ENCODE measurements at regions not wholly inside any gene's neighbourhood (a gene's known extent, or its start where the extent isn't known, plus 50 kb on each side); places are given as distances from the start of the nearest gene placed in this dataset.

DNA sequence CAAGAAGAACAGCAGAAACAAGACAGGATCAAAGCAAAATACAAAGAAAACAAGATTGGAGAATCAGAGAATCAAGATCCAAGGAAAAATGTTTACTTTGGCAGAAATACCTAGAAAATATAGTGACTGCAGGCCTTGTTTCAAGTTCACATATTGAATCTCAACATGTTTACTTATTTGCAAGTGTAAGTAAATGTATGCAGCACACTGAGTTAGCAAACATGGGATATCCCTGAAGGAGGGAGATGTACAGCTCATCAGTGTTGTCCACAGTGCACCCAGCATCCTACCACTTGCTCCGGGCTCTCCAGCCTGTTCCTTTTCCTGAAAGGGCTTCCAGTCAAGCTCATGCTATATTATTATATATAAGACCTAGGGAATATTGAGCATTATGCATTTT is 319.5 kb downstream of the PRL start:
- WGBS, 4 donors, result 82 to 91% (median 90%) methylated on average over 1 of the region's 1 CpG
- no peaks in the 10 kb centered on the region for H3K27me3 ChIP-seq
- no peak for DNase-seq
- ATAC-seq, result no peak
- peaks cover 0 to 4% (median 0%) of the 10 kb centered on the region in 9 donors for H3K36me3 ChIP-seq
- no peaks in the 10 kb centered on the region for H3K4me1 ChIP-seq
- intact Hi-C loops (cut with DNase I), result no loop called here
- no peak overlapping the region for H3K27ac ChIP-seq
- TF ChIP-seq, protein P1, sequence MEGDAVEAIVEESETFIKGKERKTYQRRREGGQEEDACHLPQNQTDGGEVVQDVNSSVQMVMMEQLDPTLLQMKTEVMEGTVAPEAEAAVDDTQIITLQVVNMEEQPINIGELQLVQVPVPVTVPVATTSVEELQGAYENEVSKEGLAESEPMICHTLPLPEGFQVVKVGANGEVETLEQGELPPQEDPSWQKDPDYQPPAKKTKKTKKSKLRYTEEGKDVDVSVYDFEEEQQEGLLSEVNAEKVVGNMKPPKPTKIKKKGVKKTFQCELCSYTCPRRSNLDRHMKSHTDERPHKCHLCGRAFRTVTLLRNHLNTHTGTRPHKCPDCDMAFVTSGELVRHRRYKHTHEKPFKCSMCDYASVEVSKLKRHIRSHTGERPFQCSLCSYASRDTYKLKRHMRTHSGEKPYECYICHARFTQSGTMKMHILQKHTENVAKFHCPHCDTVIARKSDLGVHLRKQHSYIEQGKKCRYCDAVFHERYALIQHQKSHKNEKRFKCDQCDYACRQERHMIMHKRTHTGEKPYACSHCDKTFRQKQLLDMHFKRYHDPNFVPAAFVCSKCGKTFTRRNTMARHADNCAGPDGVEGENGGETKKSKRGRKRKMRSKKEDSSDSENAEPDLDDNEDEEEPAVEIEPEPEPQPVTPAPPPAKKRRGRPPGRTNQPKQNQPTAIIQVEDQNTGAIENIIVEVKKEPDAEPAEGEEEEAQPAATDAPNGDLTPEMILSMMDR (IDR thresholded peaks at IDR 0.05), result no peak
- no peak overlapping the region for H3K4me3 ChIP-seq
- peaks cover 0 to 8% (median 0%) of the 10 kb centered on the region in 12 donors for H3K9me3 ChIP-seq

DNA sequence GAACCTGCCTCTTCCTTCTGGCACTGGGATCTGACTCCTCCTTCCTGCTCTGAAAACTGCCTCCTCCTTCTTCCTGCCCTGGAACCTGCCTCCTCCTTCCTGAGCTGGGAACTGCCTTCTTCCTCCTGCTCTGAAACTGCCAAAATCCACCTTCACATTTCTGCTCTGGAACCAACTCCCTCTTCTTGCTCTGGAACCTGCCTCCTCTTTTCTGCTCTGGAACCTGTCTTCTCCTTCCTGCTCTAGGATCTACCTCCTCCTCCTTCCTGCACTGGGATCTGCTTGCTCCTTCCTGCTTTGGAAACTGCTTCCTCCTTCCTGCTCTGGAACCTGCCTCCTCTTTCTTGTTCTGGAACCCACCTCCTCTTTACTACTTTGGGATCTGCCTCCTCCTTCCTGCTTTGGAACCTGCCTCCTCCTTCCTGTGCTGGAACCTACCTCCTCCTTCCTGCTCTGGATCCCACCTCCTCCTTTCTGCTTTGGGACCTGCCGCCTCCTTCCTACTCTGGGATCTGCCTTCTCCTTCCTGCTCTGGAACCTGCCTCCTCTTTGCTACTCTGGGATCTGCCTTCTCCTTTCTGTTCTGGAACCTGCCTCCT is 315.5 kb downstream of the PRL start:
- DNase-seq (no peak), ATAC-seq (no peak)
- intact Hi-C loops (cut with DNase I), result loop anchor here in 3 of 10 donors (5.0 to 10.0 kb wide), 2 partner anchors 161 to 163 kb away; no protein-coding TSS in a partner anchor
- no peak overlapping the region for H3K4me3 ChIP-seq
- no peaks in the 10 kb centered on the region for H3K27me3 ChIP-seq
- peaks cover 0 to 8% (median 0%) of the 10 kb centered on the region in 12 donors for H3K9me3 ChIP-seq
- WGBS, 4 donors, result 0 to 97% (median 66%) methylated on average over 1 of the region's 1 CpG
- peaks cover 0 to 4% (median 0%) of the 10 kb centered on the region in 9 donors for H3K36me3 ChIP-seq
- no peak overlapping the region for H3K27ac ChIP-seq
- peaks cover 0 to 13% (median 2%) of the 10 kb centered on the region in 12 donors for H3K4me1 ChIP-seq
- no peak for TF ChIP-seq POLR2A (IDR thresholded peaks at IDR 0.05)
- TF ChIP-seq, protein P1 (IDR thresholded peaks at IDR 0.05), result no peak

DNA sequence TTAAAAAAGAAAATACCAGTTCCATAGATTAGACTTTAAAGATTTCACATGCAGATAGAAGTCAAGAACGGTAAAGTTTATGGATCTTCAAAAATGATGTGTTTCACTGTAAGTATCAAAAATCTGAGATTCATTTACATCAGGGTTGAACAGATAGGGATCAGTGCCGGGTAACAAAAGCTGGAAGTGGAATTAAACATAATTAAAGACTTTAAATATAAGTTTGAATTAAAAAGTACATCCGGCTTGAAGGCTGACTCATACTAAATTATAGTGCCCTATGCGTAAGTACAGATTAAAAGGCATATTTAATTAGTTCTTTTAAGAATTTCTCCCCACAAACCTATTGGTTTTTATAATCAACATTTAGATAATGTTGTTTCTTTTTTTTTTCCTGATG is 312.7 kb downstream of the PRL start:
- WGBS, 4 donors, result 55 to 71% (median 67%) methylated on average over 4 of the region's 4 CpGs
- intact Hi-C loops (cut with DNase I), result loop anchor here in 3 of 10 donors (5.0 to 10.0 kb wide), 2 partner anchors 158 to 161 kb away; no protein-coding TSS in a partner anchor
- DNase-seq (no peak), ATAC-seq (no peak)
- TF ChIP-seq, protein P1 (IDR thresholded peaks at IDR 0.05), result no peak
- no peak for TF ChIP-seq POLR2A (IDR thresholded peaks at IDR 0.05)
- peaks cover 0 to 33% (median 15%) of the 10 kb centered on the region in 12 donors for H3K4me1 ChIP-seq
- H3K27ac ChIP-seq, result no peak overlapping the region
- H3K9me3 ChIP-seq, result peaks cover 0 to 8% (median 0%) of the 10 kb centered on the region in 12 donors
- H3K4me3 ChIP-seq, result no peak overlapping the region
- no peaks in the 10 kb centered on the region for H3K27me3 ChIP-seq
- peaks cover 0 to 4% (median 0%) of the 10 kb centered on the region in 9 donors for H3K36me3 ChIP-seq

DNA sequence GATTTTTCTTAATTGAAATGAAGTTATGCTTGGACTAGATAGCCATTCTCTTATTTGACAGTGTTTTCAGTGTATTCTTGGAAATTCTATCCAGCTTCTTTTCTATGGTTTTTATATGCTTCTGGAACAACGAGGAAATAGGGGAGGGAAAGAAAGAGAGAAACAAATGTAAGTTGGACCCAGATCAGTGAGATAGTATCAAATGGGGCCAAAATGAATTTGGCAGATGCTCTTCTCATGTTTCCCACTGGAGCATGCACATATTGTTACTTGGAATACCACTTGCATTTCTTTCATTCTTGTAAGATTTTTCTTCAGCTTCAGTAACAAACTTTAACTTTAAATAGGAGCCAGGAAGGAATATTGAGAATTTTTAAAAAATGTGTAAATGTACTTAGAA is 312.3 kb downstream of the PRL start:
- DNase-seq (no peak), ATAC-seq (no peak)
- no peak for TF ChIP-seq POLR2A (IDR thresholded peaks at IDR 0.05)
- TF ChIP-seq, protein P1 (IDR thresholded peaks at IDR 0.05), result no peak
- 33 to 52% (median 43%) methylated on average over 1 of the region's 1 CpG for WGBS, 4 donors
- peaks cover 0 to 33% (median 15%) of the 10 kb centered on the region in 12 donors for H3K4me1 ChIP-seq
- H3K36me3 ChIP-seq, result peaks cover 0 to 4% (median 0%) of the 10 kb centered on the region in 9 donors
- intact Hi-C loops (cut with DNase I), result loop anchor here in 3 of 10 donors (5.0 to 10.0 kb wide), 2 partner anchors 158 to 160 kb away; no protein-coding TSS in a partner anchor
- H3K27me3 ChIP-seq, result no peaks in the 10 kb centered on the region
- H3K27ac ChIP-seq, result no peak overlapping the region
- peaks cover 0 to 8% (median 0%) of the 10 kb centered on the region in 12 donors for H3K9me3 ChIP-seq
- no peak overlapping the region for H3K4me3 ChIP-seq

Data from heart left ventricle (tissue), 16 donors.